HG03196 (cell line): ENCODE measurements at regions not wholly inside any gene's neighbourhood (a gene's known extent, or its start where the extent isn't known, plus 50 kb on each side); places are given as distances from the start of the nearest gene placed in this dataset.

ENCODE experiments used
- ATAC-seq: cut with Tn5 transposase; IDR thresholded peaks from one replicate; pipeline ENCODE4 v1.9.1; 2021; ENCODE audit not compliant: unreplicated experiment

DNA sequence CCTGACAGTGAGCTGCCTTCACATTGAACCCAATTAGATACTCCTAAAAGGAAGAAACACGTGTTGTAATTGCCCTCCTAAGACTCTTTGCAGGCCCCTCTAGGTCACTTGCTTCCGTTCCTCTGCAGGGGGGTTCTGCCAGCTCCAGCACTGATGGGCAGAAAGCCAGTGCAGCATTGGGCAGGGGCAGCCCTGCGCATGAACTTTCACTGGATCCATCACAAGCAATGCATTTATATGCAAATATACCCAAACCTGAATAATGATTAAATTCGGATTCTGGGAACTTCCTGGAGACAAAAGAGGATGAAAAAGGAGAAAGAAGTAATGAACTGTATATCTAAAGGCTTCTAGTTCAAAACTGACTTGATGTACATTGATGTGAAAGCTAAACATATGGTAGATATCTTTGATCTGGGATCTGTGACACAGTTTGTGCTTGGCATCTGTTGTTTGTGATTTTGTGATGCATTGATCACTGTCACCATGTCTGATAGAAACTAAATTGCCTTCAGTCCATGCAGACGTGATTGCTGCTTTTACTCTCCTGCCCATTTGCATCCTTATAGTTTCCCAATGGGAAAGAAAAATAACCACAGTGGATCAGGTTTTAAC is 313.4 kb downstream of the DEPDC1B start:
- no peak for ATAC-seq

GRCh38 chr5:60382716-60383115 is 317.2 kb downstream of the DEPDC1B start:
- no peak for ATAC-seq

DNA sequence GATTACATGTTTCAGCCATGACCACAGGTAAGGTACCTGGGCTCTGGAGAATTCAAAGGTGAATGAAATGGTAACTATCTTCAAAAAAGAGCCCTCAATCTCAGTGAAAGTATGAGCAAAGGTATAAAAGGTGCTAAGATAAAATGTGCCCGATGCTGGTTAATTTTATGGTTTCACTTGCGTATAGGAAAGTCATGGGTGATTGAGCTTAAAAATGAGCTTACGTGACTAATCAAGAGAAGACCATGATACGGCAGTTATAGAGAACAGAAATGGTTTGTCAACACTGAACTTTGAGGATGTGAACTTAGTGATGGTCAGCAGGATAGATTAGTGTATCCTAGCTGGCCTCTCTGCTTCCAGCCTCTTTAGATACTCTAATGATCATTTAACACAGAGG is 320.1 kb downstream of the DEPDC1B start:
- no peak for ATAC-seq

- ATAC-seq: no peak
Measured at GRCh38 chr5:60377826-60378225, 322.1 kb downstream of the DEPDC1B start.

DNA sequence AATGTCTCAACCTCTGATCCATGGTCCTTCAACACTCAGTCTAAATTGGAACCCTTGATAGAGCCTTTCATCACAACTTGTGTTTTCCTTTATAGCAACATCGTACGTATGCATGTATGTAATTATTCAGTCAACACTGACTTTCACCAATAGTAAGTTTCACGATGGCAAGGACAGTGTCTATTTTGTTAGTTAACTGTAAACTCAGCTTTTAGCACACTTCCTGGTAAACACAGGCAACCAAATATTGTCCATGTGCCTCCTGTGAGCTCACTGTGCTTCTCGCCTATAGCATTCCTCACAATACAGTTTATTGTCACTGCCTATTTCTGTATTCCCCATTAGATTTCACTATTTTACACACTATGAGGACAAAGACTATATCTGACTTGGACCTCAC is 323.1 kb downstream of the DEPDC1B start:
- no peak for ATAC-seq

DNA sequence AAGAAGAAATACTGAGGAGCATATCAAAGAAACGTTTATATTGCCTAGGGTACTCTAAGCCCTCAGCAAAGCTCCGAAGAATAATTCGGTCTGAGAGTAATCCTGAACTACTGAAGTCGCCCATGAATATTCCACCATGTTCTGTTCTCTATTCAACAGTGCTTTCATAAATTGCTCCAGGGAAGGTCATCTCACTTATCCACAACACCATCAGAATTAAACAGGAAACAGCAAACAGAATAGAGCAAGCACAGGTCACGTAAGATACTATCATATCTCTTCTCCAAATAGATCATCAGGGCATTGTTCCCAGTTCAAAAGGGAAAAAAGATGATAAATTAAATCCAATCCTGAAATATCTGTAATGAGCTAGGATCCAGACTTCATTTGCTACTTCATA is 325.6 kb downstream of the DEPDC1B start:
- ATAC-seq: no peak

DNA sequence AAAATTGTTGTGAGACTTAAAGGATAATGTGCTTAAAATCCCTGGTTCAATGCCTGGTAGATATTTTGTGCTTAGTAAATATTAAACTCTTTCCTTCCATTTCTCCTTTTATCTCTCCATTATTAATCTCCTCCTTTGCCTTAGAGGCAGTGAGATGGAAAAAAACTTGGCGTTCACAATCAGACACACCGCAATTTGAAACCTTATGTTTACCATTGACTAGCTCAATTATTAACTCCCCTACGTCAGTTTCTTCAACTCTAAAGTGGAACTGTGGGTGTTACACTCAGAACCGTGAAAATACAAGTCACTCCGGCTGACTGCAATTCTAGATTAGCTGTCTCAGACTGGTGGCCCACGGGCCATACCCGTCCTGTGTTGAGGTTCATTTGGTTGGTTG is 327.2 kb downstream of the DEPDC1B start:
- ATAC-seq: no peak

- no peak for ATAC-seq
Measured at GRCh38 chr5:60371065-60371464, 328.9 kb downstream of the DEPDC1B start.

GRCh38 chr5:60370508-60370907 is 329.5 kb downstream of the DEPDC1B start:
- no peak for ATAC-seq

DNA sequence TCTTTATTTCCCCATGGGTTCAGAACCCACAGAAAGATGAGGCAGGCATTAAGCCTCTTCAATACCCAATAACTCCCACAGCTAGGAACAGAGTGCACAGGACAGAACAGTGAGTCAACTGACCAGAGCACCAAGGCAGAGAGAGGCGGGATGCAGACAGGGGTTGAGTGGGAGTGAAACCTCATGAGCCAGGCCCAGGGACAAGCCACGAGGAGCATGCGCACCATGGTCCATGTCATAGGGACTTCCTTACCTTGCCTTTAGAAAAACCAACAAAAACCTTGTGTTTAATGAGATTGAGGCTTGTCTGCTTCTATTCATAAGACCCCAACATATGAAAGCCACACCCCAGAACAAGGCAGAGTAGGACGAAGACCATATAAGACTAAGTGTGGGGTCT is 330.6 kb downstream of the DEPDC1B start:
- no peak for ATAC-seq

DNA sequence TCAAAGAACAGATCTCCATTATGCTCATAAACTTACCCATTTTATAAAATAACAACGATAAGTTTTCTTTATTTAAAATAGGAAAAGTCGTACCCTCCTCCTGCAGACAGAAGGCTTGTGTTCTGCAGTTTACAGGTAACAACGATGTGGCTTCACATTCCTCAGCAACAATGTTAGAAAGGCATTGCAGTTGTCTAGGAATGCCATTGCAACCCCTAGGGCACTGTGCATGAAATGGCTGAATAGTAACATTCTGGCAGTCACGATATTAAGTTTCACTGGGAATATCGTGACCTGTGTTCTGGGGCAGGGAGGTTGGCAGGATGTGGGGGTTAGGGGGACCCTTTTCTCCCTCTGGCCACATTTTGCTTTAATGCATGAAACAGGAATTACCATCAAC is 331.9 kb downstream of the DEPDC1B start:
- ATAC-seq: no peak

DNA sequence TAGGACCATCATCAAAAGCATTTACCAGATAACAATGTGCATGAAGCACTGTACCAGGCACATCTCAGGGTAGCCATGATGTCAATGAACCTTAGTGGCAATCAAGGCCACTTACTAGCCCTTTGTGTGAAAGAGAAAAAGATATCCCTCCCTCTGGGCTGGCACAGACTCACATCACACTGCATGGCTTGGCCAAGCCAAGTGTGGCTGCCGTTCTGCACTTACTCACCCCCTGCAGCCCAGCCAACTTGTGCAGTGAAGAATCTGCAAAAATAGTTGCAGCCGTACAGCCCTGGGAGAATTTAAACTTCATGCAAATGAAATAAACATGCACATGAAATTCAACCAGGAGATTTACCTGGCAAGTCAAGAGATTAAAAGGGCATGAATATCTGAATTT is 333.5 kb downstream of the DEPDC1B start:
- ATAC-seq: no peak

- ATAC-seq: no peak
Measured at GRCh38 chr5:60365001-60365400, 335.0 kb downstream of the DEPDC1B start.

- no peak for ATAC-seq
Measured at GRCh38 chr5:60362158-60362557, 337.8 kb downstream of the DEPDC1B start.

GRCh38 chr5:60360355-60360754 is 339.6 kb downstream of the DEPDC1B start:
- ATAC-seq: no peak

DNA sequence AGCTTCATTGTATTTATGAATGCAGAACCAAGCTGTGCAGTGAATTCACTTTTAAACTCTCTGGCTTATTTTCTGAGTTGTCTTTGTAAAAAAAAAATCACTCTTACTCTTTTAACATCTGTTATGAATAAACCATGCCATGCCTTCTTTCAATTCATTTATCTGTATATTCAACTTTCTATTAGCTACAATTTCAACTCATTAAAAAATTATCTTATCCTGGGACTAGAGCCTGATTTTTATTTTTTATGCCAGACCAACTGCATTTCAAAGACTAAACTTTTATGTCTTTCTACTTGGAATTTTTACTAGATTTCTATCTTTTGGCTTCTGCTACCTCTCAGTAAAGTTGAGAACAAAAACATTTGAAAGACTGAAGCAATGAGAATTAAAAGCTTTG is 342.7 kb downstream of the DEPDC1B start:
- ATAC-seq: no peak

DNA sequence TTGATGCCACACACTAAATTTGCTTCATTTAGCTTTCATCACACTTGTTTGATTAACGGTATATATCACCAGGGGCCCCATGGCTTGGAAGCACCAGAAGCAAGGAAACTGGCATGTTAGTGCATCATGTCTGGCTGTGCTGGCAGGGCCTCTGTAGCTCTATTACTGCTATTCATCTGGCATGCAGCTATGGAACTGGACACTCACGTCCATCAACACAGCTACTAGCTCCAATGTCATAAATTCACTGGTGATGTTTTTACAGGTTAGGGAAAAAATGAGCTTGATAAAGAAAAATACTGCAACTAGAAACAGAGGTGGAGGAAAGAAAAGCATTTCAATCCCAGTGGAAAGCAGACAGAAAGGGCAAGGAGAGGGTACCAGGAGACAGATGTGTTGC is 343.2 kb downstream of the DEPDC1B start:
- no peak for ATAC-seq

DNA sequence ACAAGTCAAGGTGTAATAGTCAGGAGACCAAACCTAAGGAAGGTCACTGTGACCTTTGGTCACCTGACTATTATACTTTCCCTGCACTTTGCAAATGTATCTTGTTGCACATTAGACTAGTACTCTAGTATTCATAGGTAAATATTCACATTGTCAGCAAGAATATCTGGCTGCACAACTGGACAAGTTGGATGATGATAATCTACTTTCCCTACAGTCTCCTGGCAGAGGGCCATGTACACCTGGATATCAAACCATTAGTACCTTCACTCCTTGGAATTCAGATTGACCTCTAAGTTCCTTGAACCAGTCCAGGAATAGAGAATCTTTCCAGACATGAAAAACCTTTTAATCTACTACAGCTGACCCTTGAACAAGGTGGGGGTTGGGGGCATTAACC is 344.8 kb downstream of the DEPDC1B start:
- ATAC-seq: no peak

DNA sequence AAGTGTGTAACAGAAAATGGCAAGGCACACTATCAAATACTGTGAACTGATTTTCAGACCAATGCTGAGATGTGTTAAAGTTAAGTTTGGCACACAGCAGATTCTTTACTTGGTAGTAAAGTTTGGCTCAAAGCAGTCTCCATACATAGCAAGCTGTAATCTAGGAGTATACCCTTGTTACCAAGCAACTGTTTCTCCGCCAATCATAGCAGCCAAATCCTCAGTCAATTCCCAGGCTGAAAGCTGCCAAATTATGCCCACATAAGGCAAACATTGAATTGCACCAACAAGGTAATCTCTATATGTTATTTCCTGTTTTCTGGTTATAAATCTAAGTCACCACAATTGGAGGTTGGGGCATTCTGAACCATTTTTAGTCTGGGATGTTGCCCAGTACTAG is 345.7 kb downstream of the DEPDC1B start:
- no peak for ATAC-seq

- no peak for ATAC-seq
Measured at GRCh38 chr5:60352992-60353599, 346.9 kb downstream of the DEPDC1B start.

GRCh38 chr5:60350794-60351193 is 349.2 kb downstream of the DEPDC1B start:
- no peak for ATAC-seq

- ATAC-seq: no peak
Measured at GRCh38 chr5:60349891-60350415, 350.0 kb downstream of the DEPDC1B start.

DNA sequence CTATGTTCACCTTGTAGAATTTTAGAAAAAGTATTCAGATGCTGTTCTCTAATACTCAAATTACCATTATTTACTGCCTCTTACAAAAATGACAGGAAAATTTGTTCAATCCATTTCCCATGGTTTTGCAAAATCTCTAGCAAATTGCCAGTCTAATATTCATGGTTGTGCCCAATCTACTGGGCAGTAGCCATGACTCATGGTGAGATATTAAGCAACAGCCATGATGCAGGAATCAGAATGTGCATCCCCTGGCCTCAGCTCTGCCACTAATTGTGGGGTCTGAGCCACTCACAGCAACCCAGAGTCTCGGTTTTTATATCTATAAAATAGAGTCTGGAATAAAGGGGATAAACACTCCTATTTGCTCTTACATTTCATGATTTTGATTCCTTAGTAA is 353.6 kb downstream of the DEPDC1B start:
- no peak for ATAC-seq
